Hepatocyte (in vitro differentiated cells): ENCODE measurements at regions not wholly inside any gene's neighbourhood (a gene's known extent, or its start where the extent isn't known, plus 50 kb on each side); places are given as distances from the start of the nearest gene placed in this dataset.

Experiments used
- DNase-seq: peaks from one replicate; pipeline ENCODE4 v3.0.0-alpha.2; 2016; ENCODE audit warnings: low spot score
- H2AFZ ChIP-seq: fragments of 200-600 bp; sonication (generic); 2 replicates; pipeline ENCODE4 v1.6.0; 2016; ENCODE audit warnings: antibody characterized with exemption, mild to moderate bottlenecking
- H3K27ac ChIP-seq: fragments of 200-600 bp; sonication (generic); 2 replicates; pipeline ENCODE4 v1.5.1; 2016; ENCODE audit warnings: mild to moderate bottlenecking
- H3K27me3 ChIP-seq: fragments of 200-600 bp; sonication (generic); 2 replicates; pipeline ENCODE4 v1.6.1; 2016
- H3K36me3 ChIP-seq: fragments of 200-600 bp; sonication (generic); replicated peaks from 2 replicates; pipeline ENCODE4 v1.5.1; 2016; ENCODE audit warnings: low read depth; ENCODE audit not compliant: insufficient read depth
- H3K4me1 ChIP-seq: fragments of 200-600 bp; sonication (generic); 2 replicates; pipeline ENCODE4 v1.5.1; 2016; ENCODE audit warnings: mild to moderate bottlenecking, moderate library complexity; ENCODE audit not compliant: insufficient read depth
- H3K4me2 ChIP-seq: fragments of 200-600 bp; sonication (generic); 2 replicates; pipeline ENCODE4 v1.6.0; 2016
- H3K4me3 ChIP-seq: fragments of 200-600 bp; sonication (generic); 2 replicates; pipeline ENCODE4 v1.5.1; 2016; ENCODE audit warnings: mild to moderate bottlenecking
- H3K79me2 ChIP-seq: fragments of 200-600 bp; sonication (generic); 2 replicates; pipeline ENCODE4 v1.6.0; 2017; ENCODE audit warnings: mild to moderate bottlenecking
- H3K9me2 ChIP-seq: fragments of 200-600 bp; sonication (generic); replicated peaks from 2 replicates; pipeline ENCODE4 v1.6.0; 2017; ENCODE audit warnings: mild to moderate bottlenecking; ENCODE audit not compliant: insufficient read depth
- H3K9me3 ChIP-seq: fragments of 200-600 bp; sonication (generic); 2 replicates; pipeline ENCODE4 v1.5.1; 2016; ENCODE audit warnings: low read depth, mild to moderate bottlenecking
- H4K20me1 ChIP-seq: fragments of 200-600 bp; sonication (generic); 2 replicates; pipeline ENCODE4 v1.6.0; 2016; ENCODE audit warnings: mild to moderate bottlenecking; ENCODE audit not compliant: insufficient read depth, poor library complexity, severe bottlenecking
- CTCF ChIP-seq: fragments of 200-600 bp; sonication (generic); IDR thresholded peaks from 2 replicates; pipeline ENCODE4 v1.5.1; 2016; ENCODE audit warnings: antibody characterized with exemption, mild to moderate bottlenecking; ENCODE audit not compliant: poor library complexity
- EZH2 ChIP-seq: fragments of 200-600 bp; sonication (generic); IDR thresholded peaks from 2 replicates; pipeline ENCODE4 v1.6.1; 2016; ENCODE audit warnings: antibody characterized with exemption, mild to moderate bottlenecking, borderline replicate concordance
- EZH2phosphoT487 ChIP-seq: fragments of 200-600 bp; sonication (generic); IDR thresholded peaks from one replicate; pipeline ENCODE4 v1.6.1; 2018; ENCODE audit warnings: antibody characterized with exemption, mild to moderate bottlenecking, low read depth, moderate library complexity; ENCODE audit not compliant: unreplicated experiment, severe bottlenecking
- WGBS: methylation state at CpG from one replicate; pipeline ENCODE4 v1.1.6; 2016; ENCODE audit warnings: low lambda C conversion rate; ENCODE audit errors: missing lambda C conversion rate; 5-methylcytosine and 5-hydroxymethylcytosine counted together

- Histone ChIP-seq H3K27ac (no peak overlapping the region), H3K4me2 (no peak overlapping the region)
- DNase-seq: no peak
These were observed 293.8 kb downstream of the RFPL4B start for GRCh38 chr6:112640891-112641290.

GRCh38 chr6:112649853-112650252 is 302.7 kb downstream of the RFPL4B start:
- H3K4me3 ChIP-seq: no peak overlapping the region
- no peak overlapping the region for H3K27ac ChIP-seq
- DNase-seq: no peak
- no peak overlapping the region for H2AFZ ChIP-seq
- no peaks in the 10 kb centered on the region for H3K79me2 ChIP-seq
- no peaks in the 10 kb centered on the region for H3K4me1 ChIP-seq
- H3K9me2 ChIP-seq: no peaks in the 10 kb centered on the region
- no peak overlapping the region for H3K4me2 ChIP-seq
- TF ChIP-seq EZH2 (no peak), CTCF (no peak), EZH2phosphoT487 (no peak)
- no peaks in the 10 kb centered on the region for H3K27me3 ChIP-seq
- 95% methylated on average over 2 of the region's 2 CpGs for WGBS
- H3K36me3 ChIP-seq: no peaks in the 10 kb centered on the region
- no peaks in the 10 kb centered on the region for H4K20me1 ChIP-seq
- H3K9me3 ChIP-seq: no peaks in the 10 kb centered on the region

More at GRCh38 chr6:112640891-112641290, 293.8 kb downstream of the RFPL4B start:
- Histone ChIP-seq H3K79me2 (no peaks in the 10 kb centered on the region), H4K20me1 (no peaks in the 10 kb centered on the region), H3K9me3 (no peaks in the 10 kb centered on the region), H3K27me3 (no peaks in the 10 kb centered on the region), H3K4me1 (no peaks in the 10 kb centered on the region), H3K9me2 (no peaks in the 10 kb centered on the region), H2AFZ (no peak overlapping the region), H3K36me3 (no peaks in the 10 kb centered on the region), H3K4me3 (no peak overlapping the region)
- WGBS: 83% methylated on average over 2 of the region's 2 CpGs
- no peak for TF ChIP-seq CTCF
- no peak for TF ChIP-seq EZH2phosphoT487
- no peak for TF ChIP-seq EZH2

- no peaks in the 10 kb centered on the region for H3K9me3 ChIP-seq
- no peaks in the 10 kb centered on the region for H4K20me1 ChIP-seq
- H3K27ac ChIP-seq: no peak overlapping the region
- TF ChIP-seq EZH2 (no peak), CTCF (no peak), EZH2phosphoT487 (no peak)
- no peak overlapping the region for H3K4me3 ChIP-seq
- H3K36me3 ChIP-seq: no peaks in the 10 kb centered on the region
- no peaks in the 10 kb centered on the region for H3K9me2 ChIP-seq
- WGBS: 75% methylated on average over 4 of the region's 4 CpGs
- no peak for DNase-seq
- H3K79me2 ChIP-seq: no peaks in the 10 kb centered on the region
- H3K4me2 ChIP-seq: no peak overlapping the region
- no peaks in the 10 kb centered on the region for H3K27me3 ChIP-seq
- H3K4me1 ChIP-seq: no peaks in the 10 kb centered on the region
- H2AFZ ChIP-seq: no peak overlapping the region
These were observed 304.1 kb downstream of the RFPL4B start for GRCh38 chr6:112651239-112651638.

GRCh38 chr6:112659912-112660311 is 312.8 kb downstream of the RFPL4B start:
- Histone ChIP-seq H3K9me2 (no peaks in the 10 kb centered on the region), H4K20me1 (no peaks in the 10 kb centered on the region), H3K36me3 (no peaks in the 10 kb centered on the region), H3K9me3 (no peaks in the 10 kb centered on the region), H3K79me2 (no peaks in the 10 kb centered on the region), H3K4me3 (no peak overlapping the region), H3K4me1 (no peaks in the 10 kb centered on the region), H3K27me3 (no peaks in the 10 kb centered on the region), H3K4me2 (no peak overlapping the region), H2AFZ (no peak overlapping the region), H3K27ac (no peak overlapping the region)
- TF ChIP-seq EZH2phosphoT487 (no peak), EZH2 (no peak), CTCF (no peak)
- no peak for DNase-seq
